T-cell (primary cell): ENCODE measurements at regions not wholly inside any gene's neighbourhood (a gene's known extent, or its start where the extent isn't known, plus 50 kb on each side); places are given as distances from the start of the nearest gene placed in this dataset.

ENCODE experiments used
- ATAC-seq, 4 experiments: fragments of 200-7000 bp in 3 of 4; fragments of 150-1000 bp in 1 of 4; cut with Tn5 transposase; replicated peaks in 1 of 4; 1 replicate in 3 of 4; 2 replicates in 1 of 4; pipeline ENCODE4 v1.10.0; 2021; ENCODE audit warnings: moderate library complexity in 3 of 4, mild to moderate bottlenecking in 2 of 4, moderate number of reproducible peaks in 1 of 4
- CTCF ChIA-PET, 2 donors: fragments of 300-600 bp; sonication (Branson Sonifier 250); formaldehyde crosslinking; loops; one replicate each; lab custom pipeline; 2022; ENCODE audit warnings: antibody characterized with exemption in 2 of 2; lab: Charles Lee
- POLR2A ChIA-PET, 2 donors: fragments of 300-600 bp; sonication (Branson Sonifier 250); formaldehyde crosslinking; loops; one replicate each; lab custom pipeline; 2022; ENCODE audit warnings: antibody characterized with exemption in 2 of 2; lab: Charles Lee
- DNase-seq, 35 experiments: peaks; one replicate each; pipeline versions ENCODE4 v3.0.0 to v3.0.0-alpha.2; 2013 to 2023
- H3K27ac ChIP-seq: one replicate; pipeline ENCODE4 v1.5.1; 2013; ENCODE audit warnings: low read length
- H3K27me3 ChIP-seq, 2 experiments: replicated peaks in 1 of 2; 1 replicate in 1 of 2; 2 replicates in 1 of 2; pipeline versions ENCODE4 v1.6.1 to v1.7.0; 2013; ENCODE audit warnings: low read length in 1 of 2, mixed read lengths in 1 of 2; ENCODE audit not compliant: control insufficient read depth in 2 of 2, insufficient read depth in 2 of 2; ENCODE audit errors: extremely low read depth in 1 of 2
- H3K36me3 ChIP-seq, 2 donors: 1 replicate in 1 of 2; 2 replicates in 1 of 2; pipeline versions ENCODE4 v1.6.1 to v1.7.0; 2013; ENCODE audit warnings: low read length in 1 of 2; ENCODE audit not compliant: control insufficient read depth in 2 of 2, insufficient read depth in 1 of 2; ENCODE audit errors: extremely low read depth in 1 of 2
- H3K4me1 ChIP-seq, 2 experiments: 1 replicate in 1 of 2; 2 replicates in 1 of 2; pipeline versions ENCODE4 v1.6.1 to v1.7.0; 2013; ENCODE audit warnings: low read length in 2 of 2, mixed read lengths in 1 of 2; ENCODE audit not compliant: insufficient read depth in 2 of 2, control insufficient read depth in 1 of 2; ENCODE audit errors: extremely low read depth in 1 of 2
- H3K4me3 ChIP-seq, 2 donors: 1 replicate in 1 of 2; 2 replicates in 1 of 2; pipeline versions ENCODE4 v1.5.1 to v1.7.0; 2013; ENCODE audit warnings: mild to moderate bottlenecking in 2 of 2, low read length in 1 of 2, moderate library complexity in 1 of 2; ENCODE audit not compliant: control insufficient read depth in 1 of 2; ENCODE audit errors: extremely low read depth in 1 of 2
- H3K9me3 ChIP-seq: 2 replicates; pipeline ENCODE4 v1.7.0; 2013
- H3K27ac Mint-ChIP-seq, 2 donors: one replicate each; pipeline ENCODE4 v1.8.0; 2020 to 2021; ENCODE audit warnings: mild to moderate bottlenecking in 2 of 2, mixed read lengths in 2 of 2
- H3K27me3 Mint-ChIP-seq, 2 donors: one replicate each; pipeline ENCODE4 v1.8.0; 2021 to 2022; ENCODE audit warnings: mixed read lengths in 2 of 2
- H3K36me3 Mint-ChIP-seq: one replicate; pipeline ENCODE4 v1.8.0; 2021; ENCODE audit warnings: mixed read lengths
- H3K4me1 Mint-ChIP-seq, 3 donors: one replicate each; pipeline ENCODE4 v1.8.0; 2020 to 2022; ENCODE audit warnings: mixed read lengths in 3 of 3, mild to moderate bottlenecking in 1 of 3
- H3K4me3 Mint-ChIP-seq, 3 donors: one replicate each; pipeline ENCODE4 v1.8.0; 2020 to 2022; ENCODE audit warnings: mild to moderate bottlenecking in 3 of 3, mixed read lengths in 3 of 3, moderate library complexity in 3 of 3
- H3K9me3 Mint-ChIP-seq, 3 donors: one replicate each; pipeline ENCODE4 v1.8.0; 2020 to 2022; ENCODE audit warnings: mixed read lengths in 3 of 3
- WGBS: methylation state at CpG from one replicate; pipeline ENCODE4 v1.1.5; 2013; ENCODE audit warnings: missing lambda C conversion rate; ENCODE audit not compliant: insufficient coverage; 5-methylcytosine and 5-hydroxymethylcytosine counted together

DNA sequence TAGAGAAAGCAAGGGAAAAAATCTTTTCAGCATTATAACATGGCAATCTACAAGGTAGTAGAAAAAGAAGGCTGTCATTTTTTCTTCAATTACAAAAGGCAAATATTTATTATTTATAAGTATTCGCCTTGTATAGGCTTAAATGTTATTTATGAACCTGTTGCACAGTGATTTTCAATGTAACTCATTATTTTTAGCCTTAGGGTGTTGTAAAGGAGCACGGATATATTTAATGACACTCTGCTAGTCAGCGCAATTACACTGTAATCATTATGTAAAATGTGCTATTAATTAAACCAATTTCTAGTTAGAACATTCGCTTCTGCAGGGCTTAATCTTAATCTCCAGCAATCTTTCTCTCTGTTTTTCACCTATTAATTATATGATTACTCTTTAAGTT lies 145.0 kb downstream of the ATG4C start:
- Histone ChIP-seq H3K27ac (no peak overlapping the region), H3K27me3 (peaks cover 0 to 7% of the 10 kb centered on the region in 2 experiments), H3K36me3 (no peaks in the 10 kb centered on the region), H3K4me1 (no peaks in the 10 kb centered on the region), H3K9me3 (no peaks in the 10 kb centered on the region), H3K4me3 (no peak overlapping the region)
- no peaks in the 10 kb centered on the region for H3K36me3 Mint-ChIP-seq
- POLR2A ChIA-PET = no interaction called here
- H3K27me3 Mint-ChIP-seq = peaks cover 6 to 14% of the 10 kb centered on the region in 2 donors
- WGBS = no CpG with 5 or more reads among the region's 4 CpGs
- no peak overlapping the region for H3K4me3 Mint-ChIP-seq
- CTCF ChIA-PET = no interaction called here
- DNase-seq = no peak
- no peaks in the 10 kb centered on the region for H3K4me1 Mint-ChIP-seq
- no peak overlapping the region for H3K27ac Mint-ChIP-seq
- no peak for ATAC-seq
- no peaks in the 10 kb centered on the region for H3K9me3 Mint-ChIP-seq

DNA sequence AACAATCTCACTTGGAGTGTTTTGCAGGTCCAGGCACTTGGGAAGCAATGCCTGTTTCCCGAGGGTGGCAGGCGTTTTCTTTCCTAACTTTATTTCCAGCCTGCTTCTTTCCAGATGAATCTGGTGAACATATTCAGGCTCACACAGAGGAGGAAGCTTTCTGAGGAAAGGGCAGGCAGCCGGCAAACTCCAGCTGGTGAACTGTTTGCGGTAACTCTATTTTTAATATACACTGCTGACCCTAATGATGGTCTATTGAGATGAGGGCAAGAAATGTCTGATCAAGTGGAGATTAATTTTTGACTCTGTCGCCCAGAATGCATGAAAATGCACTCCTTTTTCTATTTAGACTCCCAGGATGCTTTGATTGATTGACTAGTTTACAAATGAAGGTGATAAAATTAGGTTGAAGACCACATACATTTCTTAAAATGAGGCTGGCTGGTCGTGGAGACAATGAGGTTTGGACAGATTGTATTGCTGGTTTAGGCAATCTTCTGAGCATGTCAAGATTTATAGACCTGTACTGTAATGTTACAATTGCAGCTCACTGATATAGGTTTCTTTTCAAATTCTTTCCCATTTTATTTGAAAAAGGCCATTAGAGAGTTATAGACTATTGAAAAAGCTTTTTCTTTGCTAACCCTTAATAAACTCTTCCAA lies 153.8 kb downstream of the ATG4C start:
- no peak for ATAC-seq
- Histone ChIP-seq H3K27ac (no peak overlapping the region), H3K36me3 (no peaks in the 10 kb centered on the region), H3K4me3 (no peak overlapping the region), H3K4me1 (no peaks in the 10 kb centered on the region), H3K9me3 (no peaks in the 10 kb centered on the region), H3K27me3 (peaks cover 0 to 10% of the 10 kb centered on the region in 2 experiments)
- WGBS = no CpG with 5 or more reads among the region's 6 CpGs
- H3K27me3 Mint-ChIP-seq = peaks cover 3 to 18% of the 10 kb centered on the region in 2 donors
- no peak overlapping the region for H3K4me3 Mint-ChIP-seq
- no peaks in the 10 kb centered on the region for H3K9me3 Mint-ChIP-seq
- ChIA-PET POLR2A (no interaction called here), CTCF (no interaction called here)
- H3K36me3 Mint-ChIP-seq = no peaks in the 10 kb centered on the region
- no peak overlapping the region for H3K27ac Mint-ChIP-seq
- no peak for DNase-seq
- no peaks in the 10 kb centered on the region for H3K4me1 Mint-ChIP-seq

DNA sequence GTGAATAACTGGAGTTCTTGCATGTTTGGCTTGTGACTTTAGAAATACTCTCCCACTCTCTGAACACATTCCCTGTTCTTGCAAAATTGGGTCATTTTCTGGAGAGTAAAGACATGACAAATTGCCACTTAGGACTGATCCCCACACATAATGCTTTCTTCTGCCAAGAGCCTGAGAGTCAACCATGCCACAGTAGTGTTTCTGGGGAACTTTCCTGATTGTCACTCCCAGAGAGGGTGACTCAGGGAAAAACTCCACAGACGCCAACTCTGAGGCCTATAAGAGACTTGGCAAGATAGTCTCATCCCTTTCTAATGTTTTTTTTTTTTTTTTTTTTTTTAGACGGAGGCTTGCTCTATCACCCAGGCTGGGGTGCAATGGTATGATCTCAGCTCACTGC lies 157.8 kb downstream of the ATG4C start:
- H3K4me1 Mint-ChIP-seq = no peaks in the 10 kb centered on the region
- no peak overlapping the region for H3K4me3 Mint-ChIP-seq
- no peaks in the 10 kb centered on the region for H3K4me1 ChIP-seq
- H3K9me3 ChIP-seq = no peaks in the 10 kb centered on the region
- ChIA-PET CTCF (no interaction called here), POLR2A (interaction anchor here in 1 of 2 donors (0.6 kb wide), 1 partner anchor 852 kb away, joined by 3 read pairs; no protein-coding TSS in a partner anchor)
- ATAC-seq (no peak), DNase-seq (no peak)
- H3K9me3 Mint-ChIP-seq = peaks cover 0 to 3% (median 0%) of the 10 kb centered on the region in 3 donors
- no peaks in the 10 kb centered on the region for H3K36me3 ChIP-seq
- WGBS = no CpG with 5 or more reads among the region's 2 CpGs
- no peak overlapping the region for H3K4me3 ChIP-seq
- H3K27me3 Mint-ChIP-seq = peaks cover 10 to 23% of the 10 kb centered on the region in 2 donors
- H3K27ac Mint-ChIP-seq = no peak overlapping the region
- H3K27me3 ChIP-seq = peaks cover 0 to 5% of the 10 kb centered on the region in 2 experiments
- no peak overlapping the region for H3K27ac ChIP-seq
- no peaks in the 10 kb centered on the region for H3K36me3 Mint-ChIP-seq

DNA sequence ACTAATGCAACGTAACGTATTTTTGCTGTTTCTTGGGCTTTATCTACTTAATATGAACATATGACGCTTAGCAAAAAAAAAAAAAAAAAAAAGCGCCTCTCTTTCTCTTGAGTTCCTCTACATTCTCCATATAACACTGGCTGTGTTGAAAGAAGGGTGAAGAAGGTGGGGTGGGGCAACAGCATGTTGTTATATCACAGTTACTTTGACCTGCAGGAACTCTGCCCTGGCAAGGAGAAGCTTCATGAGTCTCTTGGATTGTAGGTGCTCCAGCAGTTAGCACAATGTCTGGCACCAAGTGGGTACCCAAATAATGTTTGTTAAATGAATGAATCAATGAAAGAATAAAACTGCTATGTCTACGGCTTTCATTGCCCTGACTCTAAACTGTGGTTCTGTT lies 162.6 kb downstream of the ATG4C start:
- CTCF ChIA-PET = no interaction called here
- H3K27ac ChIP-seq = no peak overlapping the region

DNA sequence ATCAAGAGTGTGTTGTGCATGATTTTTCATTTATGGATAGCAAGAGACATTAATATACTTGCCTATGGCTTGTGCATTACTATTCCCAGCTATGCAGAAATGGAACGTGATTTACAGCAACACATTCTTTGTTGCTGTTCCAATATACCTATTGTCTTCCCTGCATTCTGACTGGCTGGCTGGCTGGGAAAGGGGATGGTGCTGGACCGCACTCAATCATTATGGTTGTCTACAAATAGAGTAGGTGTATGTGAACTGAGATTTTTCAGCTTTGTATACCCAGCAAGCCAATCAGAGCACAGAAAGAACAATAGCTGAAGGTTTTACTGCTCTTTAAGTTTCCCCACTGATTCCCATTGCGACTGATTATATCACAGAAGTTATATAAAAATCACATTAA lies 167.5 kb downstream of the ATG4C start:
- H3K27me3 Mint-ChIP-seq = peaks cover 12 to 14% of the 10 kb centered on the region in 2 donors
- no peak for ATAC-seq
- CTCF ChIA-PET = interaction anchor here in 1 of 2 donors (0.5 kb wide), 1 partner anchor 204 kb away, joined by 5 read pairs; no protein-coding TSS in a partner anchor

More for the DNA sequence above, 162.6 kb downstream of the ATG4C start:
- ATAC-seq (no peak), DNase-seq (no peak)
- Mint-ChIP-seq H3K27me3 (peaks cover 12 to 17% of the 10 kb centered on the region in 2 donors), H3K4me3 (no peak overlapping the region), H3K9me3 (peaks cover 0 to 3% (median 0%) of the 10 kb centered on the region in 3 donors), H3K36me3 (no peaks in the 10 kb centered on the region), H3K4me1 (no peaks in the 10 kb centered on the region), H3K27ac (no peak overlapping the region)
- no peaks in the 10 kb centered on the region for H3K4me1 ChIP-seq
- no CpG with 5 or more reads among the region's 5 CpGs for WGBS
- POLR2A ChIA-PET = no interaction called here
- H3K9me3 ChIP-seq = no peaks in the 10 kb centered on the region
- no peak overlapping the region for H3K4me3 ChIP-seq
- H3K27me3 ChIP-seq = peaks cover 0 to 3% of the 10 kb centered on the region in 2 experiments
- no peaks in the 10 kb centered on the region for H3K36me3 ChIP-seq

DNA sequence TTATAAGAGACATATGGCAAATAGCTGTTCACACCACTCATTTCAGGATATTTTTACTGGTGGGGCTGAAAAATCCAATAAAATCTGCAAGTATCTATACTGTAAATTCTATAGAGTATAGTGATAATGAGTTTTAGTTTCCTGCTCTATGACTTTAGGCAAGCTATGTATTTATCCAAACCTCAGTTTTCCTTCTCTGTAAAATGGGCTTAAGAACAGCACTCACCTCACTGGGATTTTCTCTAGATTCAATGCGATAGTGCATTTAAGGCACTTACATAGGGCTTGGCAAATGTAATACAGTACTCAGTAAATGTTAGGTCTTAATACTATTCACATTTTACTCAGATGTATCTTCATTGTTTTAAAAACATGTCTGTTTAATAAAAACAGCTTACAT lies 168.7 kb downstream of the ATG4C start:
- Histone ChIP-seq H3K27ac (no peak overlapping the region), H3K4me3 (no peak overlapping the region), H3K36me3 (no peaks in the 10 kb centered on the region), H3K4me1 (no peaks in the 10 kb centered on the region), H3K9me3 (no peaks in the 10 kb centered on the region), H3K27me3 (peaks cover 2 to 7% of the 10 kb centered on the region in 2 experiments)
- whole genome bisulfite sequencing = no CpG with 5 or more reads among the region's 1 CpG
- no peak overlapping the region for H3K27ac Mint-ChIP-seq
- ATAC-seq (no peak), DNase-seq (no peak)
- ChIA-PET POLR2A (no interaction called here), CTCF (no interaction called here)
- H3K36me3 Mint-ChIP-seq = no peaks in the 10 kb centered on the region
- H3K27me3 Mint-ChIP-seq = peaks cover 12 to 18% of the 10 kb centered on the region in 2 donors
- no peaks in the 10 kb centered on the region for H3K4me1 Mint-ChIP-seq
- H3K9me3 Mint-ChIP-seq = no peaks in the 10 kb centered on the region
- no peak overlapping the region for H3K4me3 Mint-ChIP-seq

More for the DNA sequence above, 167.5 kb downstream of the ATG4C start:
- Histone ChIP-seq H3K4me3 (no peak overlapping the region), H3K4me1 (no peaks in the 10 kb centered on the region), H3K36me3 (no peaks in the 10 kb centered on the region), H3K27ac (no peak overlapping the region), H3K27me3 (peaks cover 2 to 7% of the 10 kb centered on the region in 2 experiments), H3K9me3 (no peaks in the 10 kb centered on the region)
- Mint-ChIP-seq H3K4me3 (no peak overlapping the region), H3K36me3 (no peaks in the 10 kb centered on the region), H3K4me1 (no peaks in the 10 kb centered on the region), H3K27ac (no peak overlapping the region), H3K9me3 (no peaks in the 10 kb centered on the region)
- no CpG with 5 or more reads among the region's 3 CpGs for WGBS
- DNase-seq = no peak
- POLR2A ChIA-PET = no interaction called here
